GM21528 (cell line): ENCODE measurements at regions not wholly inside any gene's neighbourhood (a gene's known extent, or its start where the extent isn't known, plus 50 kb on each side); places are given as distances from the start of the nearest gene placed in this dataset.
"Not testable (repeated sequence)": the region's sequence is repeated elsewhere in the genome, so short reads cannot be mapped to it uniquely, and the experiment has no call there.

ENCODE experiments used
- ATAC-seq: cut with Tn5 transposase; IDR thresholded peaks from one replicate; pipeline ENCODE4 v1.9.1; 2021; ENCODE audit warnings: mild to moderate bottlenecking, moderate library complexity; ENCODE audit not compliant: unreplicated experiment, low FRiP score

DNA sequence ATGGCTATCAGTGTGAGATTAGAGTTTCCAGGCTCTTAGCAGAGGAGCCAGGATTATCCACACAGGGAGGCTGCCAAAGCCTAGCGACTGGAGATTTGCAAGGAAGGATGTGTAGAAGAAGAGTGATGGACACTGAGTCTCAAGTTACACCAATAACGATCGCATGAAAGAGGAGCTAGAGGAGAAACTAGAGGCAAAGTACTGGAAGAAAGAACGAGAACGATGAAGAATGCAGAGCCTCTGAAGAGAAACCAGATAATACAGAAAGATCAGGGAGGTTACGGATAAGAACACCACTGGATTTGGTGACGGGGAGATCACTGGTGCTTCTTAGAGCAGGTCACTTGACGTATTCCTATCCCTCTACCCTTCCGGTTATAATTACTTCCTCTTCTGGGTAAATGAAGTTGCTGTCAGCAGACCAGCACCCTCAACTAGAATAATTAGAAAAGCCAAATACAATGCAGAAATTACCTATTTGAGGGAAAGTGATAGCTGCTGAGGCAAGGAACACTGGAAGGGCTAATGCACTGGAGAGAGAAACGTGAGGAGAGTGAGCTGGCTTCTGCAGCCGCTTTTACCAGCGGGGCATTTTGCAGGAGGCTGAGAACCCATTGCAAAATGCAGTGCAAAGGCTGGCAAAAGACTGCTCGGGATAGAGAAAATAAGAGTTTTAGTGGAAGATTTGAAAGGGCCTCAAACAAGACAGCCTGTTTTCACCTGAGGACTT lies 93.1 kb upstream of the HIF1A start:
- ATAC-seq: no peak

DNA sequence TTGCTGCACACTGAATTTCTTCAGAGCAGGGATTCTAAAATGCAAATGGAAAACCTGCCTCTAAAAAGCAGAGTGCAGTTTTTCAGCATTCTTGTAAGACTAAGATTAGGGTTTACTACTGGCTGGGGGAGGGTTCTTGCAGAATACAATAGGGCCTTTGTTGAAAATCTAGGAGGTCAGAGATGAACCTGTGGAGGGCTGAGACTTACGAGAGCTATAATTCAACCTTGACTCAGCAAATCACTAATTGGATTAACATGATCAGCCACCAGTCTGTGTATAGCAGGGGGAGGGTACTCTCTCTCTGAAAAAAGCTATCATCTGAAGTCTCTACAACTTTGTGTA lies 92.6 kb upstream of the HIF1A start:
- no peak for ATAC-seq

DNA sequence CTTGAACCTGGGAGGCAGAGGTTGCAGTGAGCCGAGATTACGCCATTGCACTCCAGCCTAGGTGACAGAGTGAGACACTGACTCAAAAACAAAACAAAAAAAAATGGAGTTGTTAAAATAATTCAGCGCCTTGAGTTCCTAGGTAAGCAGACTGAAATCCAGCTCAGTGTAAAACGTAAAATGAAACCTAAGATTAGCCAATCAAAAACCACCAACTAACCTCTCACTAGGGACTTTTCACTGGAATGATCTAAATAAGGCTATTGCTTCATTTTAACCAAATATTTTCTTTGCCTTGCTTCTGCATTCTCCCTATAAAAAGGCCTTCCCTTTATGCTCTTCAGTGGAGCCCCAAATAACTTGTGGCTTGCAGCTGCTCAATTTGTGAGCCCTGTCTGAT lies 91.6 kb upstream of the HIF1A start:
- ATAC-seq: no peak

DNA sequence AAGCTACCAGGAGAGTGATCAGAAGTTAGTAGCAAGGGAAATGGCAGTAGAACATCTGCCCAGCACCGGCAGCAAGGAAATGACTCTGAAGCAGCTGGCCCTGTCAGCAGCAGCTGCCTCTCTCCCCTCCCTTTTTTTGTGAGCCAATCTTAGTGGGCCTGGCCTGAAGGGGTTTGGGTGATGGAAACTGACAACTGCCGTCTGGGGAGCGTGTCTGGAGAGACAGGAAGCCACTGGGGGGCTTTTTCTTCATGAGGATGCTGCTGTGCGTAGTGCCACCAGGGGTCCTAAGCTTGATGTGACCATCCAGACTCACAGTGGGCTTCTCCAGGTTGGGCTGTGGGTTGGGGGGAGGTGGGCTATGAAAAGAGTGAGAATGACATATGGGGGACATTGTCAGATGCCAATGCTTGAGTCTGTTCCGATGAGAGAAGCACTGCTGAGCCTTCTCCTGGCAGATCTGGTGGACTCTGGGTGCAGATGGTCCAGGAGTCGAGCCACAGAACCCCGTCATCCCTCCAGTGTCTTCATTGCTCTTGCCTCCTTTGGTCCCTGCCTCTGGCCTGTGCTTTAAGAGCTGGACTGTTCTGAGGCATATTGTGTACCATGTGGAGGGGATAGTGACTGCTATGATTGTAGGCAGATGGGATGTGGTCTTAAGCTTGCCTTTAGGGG lies 87.6 kb upstream of the HIF1A start:
- ATAC-seq: no peak

DNA sequence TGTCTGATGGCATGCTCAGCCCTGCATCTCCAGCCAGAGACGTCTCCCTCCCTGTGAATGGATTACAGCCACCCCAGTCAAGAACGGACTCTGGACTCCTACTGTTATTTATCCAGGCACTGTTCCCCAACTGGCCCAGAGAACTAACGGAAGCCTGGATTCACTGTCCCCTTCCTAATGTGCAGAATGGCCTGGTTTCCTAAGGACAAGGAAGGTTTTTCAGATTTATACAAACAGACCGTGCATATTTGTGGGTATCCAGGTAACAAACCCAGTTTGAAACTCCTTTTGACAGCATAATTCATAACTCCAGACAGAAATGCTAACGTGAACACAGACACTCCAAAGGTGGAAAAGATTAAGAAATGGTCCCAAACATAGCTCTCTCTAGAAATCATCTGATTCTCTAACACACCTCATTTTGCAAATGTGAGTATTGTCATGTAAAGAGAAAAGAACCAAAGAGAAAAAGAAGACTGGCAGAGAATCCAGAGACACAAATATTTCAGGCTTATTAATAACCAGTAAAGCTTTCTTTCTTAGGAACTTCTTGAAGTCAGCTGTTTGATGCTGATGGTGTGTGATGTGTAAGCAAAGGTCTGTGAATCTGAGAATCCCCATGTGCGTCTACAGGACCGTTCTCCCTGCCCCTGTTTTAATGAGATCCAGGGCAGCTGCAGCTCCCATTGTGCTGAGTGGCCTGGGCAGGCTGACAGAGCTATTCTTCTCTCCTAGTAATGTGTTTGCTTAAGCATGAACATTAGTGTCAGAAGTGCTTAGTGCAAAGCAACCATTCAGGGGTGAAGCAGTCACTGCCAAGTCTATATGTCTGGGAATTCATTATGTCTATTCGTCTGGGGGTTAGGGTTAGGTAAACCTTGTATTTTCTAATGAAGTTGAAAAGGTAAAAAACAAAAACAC lies 86.8 kb upstream of the HIF1A start:
- no peak for ATAC-seq

DNA sequence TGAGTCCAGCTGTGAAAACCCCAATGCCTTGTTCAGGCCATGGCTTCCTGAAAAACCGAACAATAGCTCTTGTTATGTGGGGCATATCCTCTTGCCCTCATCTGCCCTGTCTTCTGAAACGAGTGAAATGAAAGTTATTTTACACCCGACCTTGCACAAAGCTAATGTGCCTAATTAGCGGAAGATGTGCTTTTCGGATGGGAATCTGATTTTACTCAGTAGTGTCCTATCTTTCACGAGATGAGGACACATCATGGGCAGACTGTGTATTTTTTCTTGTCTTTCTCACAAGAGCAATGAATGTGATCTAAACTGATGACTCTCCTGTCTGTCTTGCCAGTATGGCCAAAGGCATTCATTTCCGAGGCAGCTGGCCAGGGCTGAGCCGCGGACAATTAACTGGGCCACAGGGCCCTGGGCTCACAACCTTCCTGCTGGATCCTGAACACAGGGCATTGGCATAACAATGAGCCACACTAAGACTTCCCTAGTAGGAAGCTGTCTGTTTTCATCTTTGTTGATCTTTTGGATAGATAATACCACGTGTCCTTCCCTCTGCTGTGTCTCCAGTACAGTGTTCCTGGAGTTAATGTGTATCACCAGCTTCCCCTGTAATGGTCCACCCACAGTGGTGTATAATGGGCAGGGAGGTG lies 86.0 kb upstream of the HIF1A start:
- no peak for ATAC-seq

DNA sequence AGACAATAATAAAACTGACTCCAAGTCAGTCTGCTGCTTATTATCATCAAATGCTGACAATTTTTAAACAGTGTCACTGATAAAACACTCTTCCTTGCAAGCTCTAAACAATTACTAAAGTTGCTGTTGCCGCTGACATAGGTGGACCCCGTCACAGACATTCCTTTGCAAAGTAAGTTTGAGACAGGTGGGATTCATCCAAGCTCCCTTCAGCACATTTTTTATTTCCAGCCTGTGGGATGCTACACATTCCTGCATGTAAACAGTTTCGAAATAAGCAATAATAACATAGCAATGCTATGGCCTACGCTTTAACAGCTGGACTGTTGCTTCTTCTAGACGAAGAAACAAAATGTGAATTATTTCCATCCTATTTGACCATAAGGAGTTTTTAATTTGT lies 85.4 kb upstream of the HIF1A start:
- no peak for ATAC-seq

DNA sequence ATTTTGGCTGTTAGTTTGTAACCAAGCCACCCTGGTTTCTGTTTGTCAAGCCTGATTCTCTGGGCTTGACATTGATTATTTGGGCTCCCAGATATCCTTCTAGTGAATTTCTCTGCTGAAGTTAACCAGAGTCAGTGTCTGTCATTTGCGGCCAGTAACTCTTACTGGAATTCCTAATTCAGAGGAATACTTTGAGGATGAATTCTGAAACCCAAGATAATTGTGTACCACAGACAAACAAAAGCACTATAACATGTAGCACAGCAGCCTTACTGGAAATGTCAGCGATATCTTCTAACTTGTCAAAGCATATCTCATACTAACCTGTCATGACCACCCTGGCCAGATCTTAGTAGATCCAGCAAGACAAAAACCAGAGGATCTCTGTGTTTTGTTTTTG lies 84.4 kb upstream of the HIF1A start:
- ATAC-seq: no peak

DNA sequence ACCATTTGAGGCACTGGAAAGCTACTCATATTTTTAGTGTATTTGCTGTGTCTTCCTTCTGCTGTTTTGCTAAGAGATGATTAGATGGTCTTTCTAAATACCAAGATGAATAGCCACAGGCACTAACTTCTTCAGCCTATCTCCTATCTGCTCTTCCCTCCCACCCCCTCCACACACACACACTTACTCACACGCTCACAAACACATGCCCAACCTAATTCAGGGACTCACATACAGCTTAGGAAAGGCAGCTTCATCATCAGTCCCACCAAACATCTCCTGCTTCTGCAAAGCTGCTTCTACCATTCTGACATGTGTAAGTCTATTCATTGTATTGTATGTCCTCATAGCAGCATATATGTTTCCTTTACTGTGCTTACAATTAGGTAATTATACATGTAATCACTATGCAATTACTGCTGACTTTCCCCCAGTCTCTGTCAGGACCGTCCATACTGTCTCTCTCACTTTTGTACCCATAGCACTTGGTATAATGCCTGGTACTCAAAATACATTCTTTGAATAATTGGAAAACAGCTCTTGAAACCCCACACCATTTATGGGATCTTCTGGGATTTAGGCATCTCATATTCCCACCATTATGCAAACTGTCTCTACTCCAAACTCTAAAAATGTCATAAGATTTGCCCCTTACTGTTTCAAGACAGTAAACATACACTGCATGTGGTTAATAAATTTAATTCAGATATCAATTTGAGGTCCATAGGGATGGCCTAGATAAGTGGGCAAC lies 83.3 kb upstream of the HIF1A start:
- no peak for ATAC-seq

DNA sequence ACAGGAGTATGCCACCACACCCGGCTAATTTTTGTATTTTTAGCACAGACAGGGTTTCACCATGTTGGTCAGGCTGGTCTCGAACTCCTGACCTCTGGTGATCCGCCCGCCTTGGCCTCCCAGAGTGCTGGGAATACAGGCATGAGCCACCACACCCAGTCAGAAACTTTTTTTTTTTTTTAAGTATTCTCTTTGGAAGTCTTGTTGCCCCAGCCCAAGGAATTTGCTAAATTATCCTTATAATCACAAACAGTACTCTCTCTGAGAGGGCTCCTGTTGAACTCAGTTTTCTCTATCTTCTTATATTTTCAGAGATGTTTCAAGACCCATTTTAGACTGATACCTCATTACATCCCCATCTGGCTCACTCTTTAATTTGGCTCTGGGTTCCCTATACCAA lies 82.3 kb upstream of the HIF1A start:
- ATAC-seq: not testable (repeated sequence)

DNA sequence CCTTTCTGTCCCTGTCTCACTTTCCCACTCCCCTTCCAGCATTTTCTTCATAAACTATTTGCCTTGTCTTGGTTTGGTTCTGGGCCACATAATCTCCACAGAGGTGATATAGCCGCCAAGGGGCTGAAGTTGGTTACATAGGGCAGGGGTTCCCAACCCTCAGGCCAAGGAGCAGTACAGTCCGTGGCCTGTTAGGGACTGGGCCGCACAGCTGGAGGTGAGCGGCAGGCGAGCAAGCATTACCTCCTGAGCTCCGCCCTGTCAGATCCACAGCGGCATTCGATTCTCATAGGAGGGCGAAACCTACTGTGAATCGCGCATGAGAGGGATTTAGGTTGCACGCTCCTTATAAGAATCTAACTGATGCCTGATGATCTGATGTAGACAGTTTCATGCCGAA lies 80.6 kb upstream of the HIF1A start:
- no peak for ATAC-seq

DNA sequence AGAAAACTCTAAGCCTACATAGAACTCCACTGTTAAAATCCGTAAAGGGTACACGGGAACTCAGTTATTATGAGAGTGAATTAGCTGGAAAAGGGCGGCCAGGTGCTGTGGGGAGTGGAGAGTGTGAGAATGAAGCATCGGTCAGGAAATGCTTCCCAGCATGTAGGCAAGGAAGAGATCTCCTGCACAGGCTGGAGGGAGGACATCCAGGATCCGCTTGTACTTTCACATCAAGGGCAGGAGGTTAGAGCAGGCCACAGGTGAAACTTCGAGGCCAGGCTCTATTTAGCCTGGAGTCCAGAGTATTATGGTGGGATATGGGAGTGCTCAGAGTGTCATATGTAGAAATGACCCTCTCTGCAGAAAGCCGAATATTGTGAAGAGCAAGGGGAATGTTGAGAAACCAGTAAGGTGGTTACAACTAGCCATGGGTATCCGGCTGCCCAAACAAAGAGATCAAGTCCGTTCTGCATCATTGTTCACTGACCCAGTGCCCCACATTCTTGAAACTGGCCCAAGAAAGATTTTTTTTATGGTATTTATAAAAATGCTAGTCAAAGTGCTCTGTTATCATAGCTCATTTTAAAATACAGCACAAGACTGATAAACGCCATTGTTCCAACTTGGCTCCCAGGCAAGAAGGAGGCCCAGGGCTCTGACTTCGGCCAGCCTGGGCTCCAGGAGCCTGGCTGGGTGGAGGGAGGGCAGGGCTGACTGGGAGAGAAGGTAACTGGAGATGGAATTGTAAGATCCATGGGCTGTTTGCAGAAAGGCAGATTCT lies 79.4 kb upstream of the HIF1A start:
- ATAC-seq: no peak

DNA sequence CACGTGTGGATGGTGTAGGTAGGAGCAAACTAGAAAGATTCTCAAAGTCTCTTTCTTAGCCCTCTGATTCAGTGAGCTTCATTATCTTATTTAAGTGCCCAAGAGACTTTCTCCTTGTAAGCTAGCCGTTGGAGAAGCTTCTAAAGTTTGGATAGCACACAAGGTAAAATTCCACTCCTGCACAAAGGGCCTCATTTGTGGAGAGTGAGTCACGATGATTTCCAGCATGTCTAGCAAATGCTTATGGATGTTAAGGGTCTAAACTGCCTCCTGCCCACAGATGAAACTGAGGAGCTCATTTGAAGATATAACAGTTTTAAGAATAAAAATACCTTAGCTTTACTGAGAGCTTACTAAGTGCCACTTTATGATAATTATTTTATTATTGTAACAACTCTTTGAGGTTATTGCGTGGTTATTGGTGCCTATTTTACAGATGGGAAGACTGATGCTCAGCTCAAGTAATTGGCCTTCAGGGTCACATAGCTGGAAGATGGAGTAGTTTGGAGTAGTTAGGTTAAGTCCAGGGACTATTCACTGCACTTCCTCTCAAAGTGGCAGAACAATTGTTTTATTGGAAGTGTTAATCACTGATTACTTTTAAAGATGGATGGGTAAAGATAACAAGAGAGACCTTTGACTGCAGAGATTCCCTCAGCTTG lies 78.7 kb upstream of the HIF1A start:
- no peak for ATAC-seq

DNA sequence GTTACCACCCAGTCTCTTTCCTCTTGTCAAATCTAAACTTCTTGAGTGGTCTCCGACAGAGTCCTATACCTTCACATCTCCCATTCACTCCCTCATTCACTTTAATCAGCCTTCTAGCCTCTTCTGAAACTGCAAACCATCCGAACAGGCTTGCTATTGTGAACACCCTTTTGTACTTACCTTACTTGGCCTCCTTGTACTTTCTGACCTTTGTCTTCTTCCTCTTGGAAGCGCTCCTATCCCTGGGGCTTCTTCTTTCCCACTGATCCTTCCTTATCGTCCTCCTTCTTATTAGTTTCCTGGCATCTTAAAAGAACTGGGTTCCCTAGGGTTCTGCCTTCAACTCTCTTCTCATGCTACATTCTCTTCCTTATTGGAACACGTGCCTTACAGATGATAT lies 76.9 kb upstream of the HIF1A start:
- no peak for ATAC-seq

DNA sequence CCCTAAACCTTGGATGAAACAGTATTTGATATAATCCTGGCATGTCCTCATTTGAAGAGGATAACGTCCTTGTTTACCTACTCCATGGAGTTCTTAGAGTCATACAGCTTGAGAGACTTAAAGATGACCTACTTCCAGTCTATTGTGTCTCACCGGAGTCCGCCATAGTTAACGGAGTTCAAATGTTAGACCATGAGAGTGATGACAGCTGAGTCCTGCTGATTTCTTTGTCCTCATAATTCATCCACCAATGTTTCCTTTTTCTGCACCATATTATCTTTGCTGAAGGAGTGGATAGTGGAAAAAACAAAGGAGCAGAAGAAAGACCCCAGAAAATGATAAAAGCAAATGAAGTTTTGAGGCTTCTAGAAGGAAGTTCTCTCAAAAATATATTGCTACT lies 75.8 kb upstream of the HIF1A start:
- ATAC-seq: no peak

DNA sequence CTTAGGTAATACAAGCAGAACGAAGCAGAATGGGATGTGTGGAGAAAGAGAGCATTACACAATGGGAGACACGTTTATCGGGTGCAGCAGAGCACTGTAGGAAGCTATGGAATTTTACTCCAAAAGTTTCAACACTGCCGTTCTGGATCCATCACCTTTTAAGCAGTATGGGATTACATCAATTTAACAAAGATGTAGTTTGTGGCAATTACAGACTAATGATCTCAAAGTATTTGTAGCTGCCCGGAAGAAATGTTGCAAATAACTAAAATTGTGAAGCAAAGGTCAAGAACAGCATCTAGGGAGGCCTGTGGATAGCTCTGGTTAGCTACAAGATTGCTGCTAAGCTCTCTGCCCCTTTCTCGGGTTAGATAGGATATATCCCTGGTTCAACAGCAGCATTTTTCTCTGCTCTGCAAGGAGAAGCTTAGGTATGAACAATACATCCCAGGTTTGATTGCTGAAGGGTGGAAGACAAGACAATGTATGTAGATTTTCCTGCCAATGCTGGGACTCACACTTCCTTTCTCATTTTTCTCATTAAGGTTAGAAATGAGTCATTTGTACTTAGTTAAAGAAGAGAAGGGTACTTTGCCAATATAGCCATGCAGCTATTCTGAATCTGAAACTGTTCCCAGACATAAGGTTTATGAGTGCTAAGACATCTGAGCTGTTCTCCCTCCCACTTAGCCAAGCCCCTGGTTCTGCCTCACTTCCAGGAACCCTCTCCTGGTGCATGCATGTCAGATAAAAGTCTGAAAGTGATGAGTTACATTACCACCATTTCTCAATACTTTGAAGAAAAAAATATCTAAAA lies 75.0 kb upstream of the HIF1A start:
- peak; percentile 67 for ATAC-seq

DNA sequence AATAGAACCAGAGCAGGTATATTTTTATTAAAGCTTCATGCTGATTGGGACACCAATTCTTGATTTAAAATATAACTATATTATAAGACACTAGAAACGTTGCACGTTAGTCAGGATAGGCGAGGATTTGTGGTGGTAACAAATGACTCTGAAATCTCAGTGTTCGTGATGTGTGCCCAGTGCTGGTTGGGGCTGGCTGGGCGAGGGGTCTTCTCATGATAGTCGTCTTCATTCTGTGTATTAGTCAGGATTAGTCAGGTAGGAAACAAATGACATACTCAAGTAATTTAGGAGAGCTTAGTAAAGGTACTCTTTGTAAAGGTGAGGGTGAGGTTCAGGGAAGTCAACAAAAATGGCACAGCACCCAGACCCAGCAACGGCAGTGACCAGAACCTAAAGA lies 73.9 kb upstream of the HIF1A start:
- ATAC-seq: no peak

DNA sequence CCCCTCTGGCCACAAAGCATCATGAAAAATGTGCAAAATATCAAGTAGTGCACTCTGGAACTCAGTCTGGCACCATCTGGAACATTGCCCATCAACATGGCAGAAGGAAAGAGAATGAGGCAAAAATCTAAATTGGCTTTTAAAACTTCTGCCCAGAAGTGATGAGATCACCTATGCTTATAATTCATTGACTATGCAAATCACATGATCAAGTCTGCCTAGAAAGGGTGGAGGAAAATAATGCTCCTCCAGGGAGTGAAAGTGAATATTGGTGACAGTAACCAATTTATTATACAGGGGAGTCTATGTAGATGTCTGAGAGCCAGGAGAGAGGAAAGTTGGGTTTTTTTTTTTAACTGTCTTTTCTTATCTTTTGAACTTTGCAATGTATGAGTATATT lies 73.3 kb upstream of the HIF1A start:
- no peak for ATAC-seq
